IPS-15b (cell line): ENCODE measurements at regions not wholly inside any gene's neighbourhood (a gene's known extent, or its start where the extent isn't known, plus 50 kb on each side); places are given as distances from the start of the nearest gene placed in this dataset.
"Not testable (repeated sequence)": the region's sequence is repeated elsewhere in the genome, so short reads cannot be mapped to it uniquely, and the experiment has no call there.

Source experiments
- H3K27me3 ChIP-seq: one replicate; pipeline ENCODE4 v1.6.1; 2013; ENCODE audit warnings: low read length; ENCODE audit not compliant: control insufficient read depth, insufficient read depth
- H3K36me3 ChIP-seq: one replicate; pipeline ENCODE4 v1.6.1; 2013; ENCODE audit warnings: low read length; ENCODE audit not compliant: control insufficient read depth, insufficient read depth
- H3K4me1 ChIP-seq: one replicate; pipeline ENCODE4 v1.6.1; 2013; ENCODE audit warnings: mild to moderate bottlenecking, low read length; ENCODE audit not compliant: control insufficient read depth, insufficient read depth
- H3K4me3 ChIP-seq: one replicate; pipeline ENCODE4 v1.5.1; 2013; ENCODE audit warnings: low read depth, low read length
- H3K9ac ChIP-seq: one replicate; pipeline ENCODE4 v1.6.1; 2013; ENCODE audit warnings: low read depth, mild to moderate bottlenecking, low read length
- H3K9me3 ChIP-seq: one replicate; pipeline ENCODE4 v1.6.1; 2013; ENCODE audit warnings: mild to moderate bottlenecking, low read length; ENCODE audit not compliant: control insufficient read depth, insufficient read depth

DNA sequence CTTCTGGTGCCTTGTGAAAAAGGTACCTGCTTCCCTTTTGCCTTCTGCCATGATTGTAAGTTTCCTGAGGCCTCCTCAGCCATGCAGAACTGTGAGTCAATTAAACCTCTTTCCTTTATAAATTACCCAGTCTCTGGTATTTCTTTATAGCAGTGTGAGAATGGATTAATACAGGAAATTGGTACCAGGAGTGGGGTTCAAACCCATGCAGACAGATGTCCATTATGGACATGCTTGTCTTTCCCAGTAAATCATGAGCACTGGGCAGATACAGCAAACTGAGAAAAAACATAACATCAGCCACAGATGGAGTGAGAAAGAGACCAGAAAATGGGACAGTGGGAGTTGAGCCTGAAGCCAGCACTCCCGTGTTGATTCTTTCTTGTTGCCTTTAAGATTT, 127.5 kb downstream of the TFCP2L1 start:
- not testable (repeated sequence) for H3K9ac ChIP-seq, H3K4me3 ChIP-seq, H3K36me3 ChIP-seq, H3K4me1 ChIP-seq, H3K9me3 ChIP-seq, H3K27me3 ChIP-seq

DNA sequence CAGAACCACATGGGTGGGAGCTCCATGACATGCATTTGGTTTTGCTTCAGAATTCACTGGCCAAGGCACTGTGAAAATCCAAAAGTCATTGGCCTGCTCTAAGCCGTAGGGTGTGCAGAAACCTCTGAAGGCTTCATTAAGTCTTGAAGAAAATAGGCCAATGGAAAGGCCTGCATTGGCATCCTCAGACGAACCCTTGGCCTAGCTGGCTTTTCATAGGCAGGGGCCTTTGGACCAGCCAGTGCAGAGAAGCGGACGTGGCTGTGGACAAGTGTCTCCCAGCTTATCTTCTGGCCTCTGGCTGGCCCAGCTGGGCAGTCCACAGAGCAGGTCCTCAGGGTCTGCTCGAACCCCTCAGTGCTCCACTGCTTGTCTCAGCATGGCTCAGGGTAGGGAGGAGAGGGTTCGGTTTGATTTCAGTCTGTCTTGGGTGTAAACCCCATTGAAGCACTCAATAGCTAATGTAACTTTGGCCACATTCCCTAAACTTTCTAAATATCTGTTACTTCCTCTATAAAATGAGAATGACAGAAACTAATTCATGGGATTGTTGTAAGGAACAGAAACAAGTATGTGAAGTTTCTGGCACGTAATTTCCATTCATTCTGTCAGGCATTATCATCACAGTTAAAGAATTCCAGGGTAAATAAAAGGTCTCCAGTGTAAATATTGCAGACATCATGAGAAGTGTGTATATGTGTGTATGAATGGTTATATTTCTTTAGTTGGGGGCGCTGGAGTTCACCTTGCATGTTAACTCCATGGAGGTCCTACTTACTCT, 125.5 kb downstream of the TFCP2L1 start:
- H3K36me3 ChIP-seq, result no peaks in the 10 kb centered on the region
- no peaks in the 10 kb centered on the region for H3K4me1 ChIP-seq
- peaks cover 6% of the 10 kb centered on the region for H3K9me3 ChIP-seq
- no peak overlapping the region for H3K4me3 ChIP-seq
- no peak overlapping the region for H3K9ac ChIP-seq
- H3K27me3 ChIP-seq, result no peaks in the 10 kb centered on the region

DNA sequence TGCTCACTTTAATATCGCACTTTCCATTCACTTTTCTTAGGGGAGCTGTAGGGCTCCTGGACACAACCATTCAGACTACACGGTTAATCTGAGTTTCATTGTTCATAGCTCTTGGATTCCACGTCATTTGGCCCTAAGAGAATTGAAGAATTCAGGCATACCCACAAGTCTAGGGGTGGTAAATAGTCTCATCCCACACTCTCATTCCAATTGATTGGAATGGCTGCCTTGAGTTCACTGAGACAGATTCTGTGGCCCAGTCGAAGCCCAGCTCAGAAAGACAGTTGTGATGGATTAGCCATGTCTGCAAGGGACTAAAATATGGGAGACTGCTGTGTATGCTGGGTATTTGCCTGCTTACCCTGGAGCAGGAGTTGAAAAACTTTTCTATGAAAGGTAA, 124.6 kb downstream of the TFCP2L1 start:
- no peaks in the 10 kb centered on the region for H3K27me3 ChIP-seq
- H3K4me1 ChIP-seq, result no peaks in the 10 kb centered on the region
- no peak overlapping the region for H3K9ac ChIP-seq
- H3K36me3 ChIP-seq, result no peaks in the 10 kb centered on the region
- peaks cover 6% of the 10 kb centered on the region for H3K9me3 ChIP-seq
- no peak overlapping the region for H3K4me3 ChIP-seq

DNA sequence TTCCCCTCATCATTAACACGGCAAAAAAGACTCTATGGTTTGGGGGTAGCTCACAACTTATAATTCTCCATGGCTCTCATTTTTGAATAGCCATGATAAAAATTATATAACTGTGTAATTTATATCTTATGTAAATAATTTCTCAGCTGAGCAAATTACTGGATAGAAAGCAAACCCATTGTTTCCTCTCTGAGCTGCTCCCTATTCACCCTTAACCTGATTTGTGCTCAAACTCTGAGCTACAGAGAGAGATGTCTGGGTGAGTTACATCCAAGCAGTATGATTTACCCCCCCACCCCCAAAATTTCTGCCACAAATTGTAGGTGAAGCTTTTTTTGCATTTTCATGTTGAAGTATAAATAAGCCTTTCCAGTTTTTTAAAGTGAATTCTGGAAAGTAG, 123.7 kb downstream of the TFCP2L1 start:
- Histone ChIP-seq H3K9ac (no peak overlapping the region), H3K27me3 (no peaks in the 10 kb centered on the region), H3K4me1 (no peaks in the 10 kb centered on the region), H3K4me3 (no peak overlapping the region), H3K9me3 (peaks cover 6% of the 10 kb centered on the region), H3K36me3 (no peaks in the 10 kb centered on the region)

DNA sequence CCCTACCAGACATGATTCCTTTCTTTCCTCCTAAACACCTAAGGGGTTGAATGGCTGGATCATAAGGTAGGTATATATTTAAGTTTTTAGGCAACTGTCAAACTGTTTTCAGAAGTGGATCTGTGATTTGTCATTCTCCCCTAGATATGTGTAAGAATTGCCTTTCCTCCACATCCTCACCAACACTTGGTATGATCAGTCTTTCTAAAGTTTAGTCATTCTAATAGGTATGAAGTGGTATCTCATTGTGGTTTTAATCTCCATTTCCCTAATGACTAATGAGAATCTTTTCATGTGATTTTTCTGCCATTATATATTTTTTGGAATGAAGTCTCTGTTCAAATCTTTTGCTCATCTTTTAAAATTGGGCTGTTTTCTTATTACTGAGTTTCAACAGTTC, 122.1 kb downstream of the TFCP2L1 start:
- Histone ChIP-seq H3K9ac (no peak overlapping the region), H3K9me3 (peaks cover 2% of the 10 kb centered on the region), H3K36me3 (no peaks in the 10 kb centered on the region), H3K4me3 (no peak overlapping the region), H3K27me3 (no peaks in the 10 kb centered on the region), H3K4me1 (no peaks in the 10 kb centered on the region)

DNA sequence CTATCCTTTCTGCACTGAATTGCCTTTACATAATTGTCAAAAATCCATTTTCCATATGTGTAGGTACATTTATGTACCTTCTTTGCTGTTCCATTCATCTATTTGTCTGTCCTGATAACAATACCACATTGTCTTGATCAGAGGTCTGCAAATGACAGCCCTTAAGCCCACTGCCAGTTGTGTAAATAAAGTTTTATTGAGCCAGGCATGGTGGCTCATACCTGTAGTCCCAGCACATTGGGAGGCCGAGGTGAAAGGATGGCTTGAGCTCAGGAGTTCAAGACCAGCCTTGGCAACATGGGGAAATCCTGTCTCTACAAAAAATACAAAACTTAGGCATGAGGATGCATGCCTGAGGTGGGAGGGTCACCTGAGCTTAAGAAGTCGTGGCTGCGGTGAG, 121.0 kb downstream of the TFCP2L1 start:
- Histone ChIP-seq H3K36me3 (no peaks in the 10 kb centered on the region), H3K9me3 (no peaks in the 10 kb centered on the region), H3K4me3 (no peak overlapping the region), H3K27me3 (no peaks in the 10 kb centered on the region), H3K4me1 (no peaks in the 10 kb centered on the region), H3K9ac (no peak overlapping the region)

DNA sequence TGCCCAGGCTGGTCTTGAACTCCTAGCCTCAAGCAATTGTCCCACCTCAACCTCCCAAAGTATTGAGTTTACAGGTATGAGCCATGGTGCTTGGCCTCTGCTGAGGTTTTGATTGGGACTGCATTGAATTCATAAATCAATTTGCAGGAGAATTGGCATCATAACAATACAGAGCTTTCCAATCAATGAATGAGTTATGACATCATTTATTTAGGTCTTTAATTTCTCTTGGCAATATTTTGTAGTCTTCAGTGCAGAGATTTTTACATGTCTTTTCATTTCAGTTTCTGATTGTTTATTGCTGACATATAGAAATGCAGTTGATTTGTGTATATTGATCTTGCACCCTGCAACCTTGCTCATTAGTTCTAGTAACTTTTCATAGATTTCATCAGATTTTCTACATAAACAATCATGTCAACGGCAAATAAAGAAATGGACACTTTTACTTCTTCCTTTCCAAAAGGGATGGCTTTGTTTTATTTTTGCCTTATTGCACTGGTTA, 119.9 kb downstream of the TFCP2L1 start:
- H3K36me3 ChIP-seq, result no peaks in the 10 kb centered on the region
- no peak overlapping the region for H3K4me3 ChIP-seq
- no peaks in the 10 kb centered on the region for H3K9me3 ChIP-seq
- no peaks in the 10 kb centered on the region for H3K4me1 ChIP-seq
- no peak overlapping the region for H3K9ac ChIP-seq
- no peaks in the 10 kb centered on the region for H3K27me3 ChIP-seq
